Breast epithelium (tissue), 4 donors: ENCODE measurements at regions not wholly inside any gene's neighbourhood (a gene's known extent, or its start where the extent isn't known, plus 50 kb on each side); places are given as distances from the start of the nearest gene placed in this dataset.

ENCODE experiments used
- DNase-seq, 2 donors: peaks; one replicate each; pipeline ENCODE4 v3.0.0-alpha.2; 2019; ENCODE audit warnings: low spot score in 2 of 2
- H3K27ac ChIP-seq, 2 donors: fragments of 200-600 bp; sonication (generic) in 1 of 2; one replicate each; pipeline ENCODE4 v1.5.1; 2016 to 2019; ENCODE audit warnings: mild to moderate bottlenecking in 1 of 2
- H3K27me3 ChIP-seq, 2 donors: fragments of 200-600 bp; sonication (generic) in 1 of 2; one replicate each; pipeline versions ENCODE4 v1.5.1 to v1.6.0; 2017 to 2019; ENCODE audit warnings: control low read depth in 1 of 2, mild to moderate bottlenecking in 1 of 2
- H3K36me3 ChIP-seq: fragments of 200-600 bp; one replicate; pipeline ENCODE4 v1.5.1; 2019
- H3K4me1 ChIP-seq, 2 donors: fragments of 200-600 bp; sonication (generic); one replicate each; pipeline ENCODE4 v1.5.1; 2016 to 2019; ENCODE audit warnings: control low read depth in 1 of 2
- H3K4me3 ChIP-seq, 3 donors: fragments of 200-600 bp; sonication (generic); 1 replicate in 2 of 3; 2 replicates in 1 of 3; pipeline ENCODE4 v1.5.1; 2016 to 2019; ENCODE audit warnings: mild to moderate bottlenecking in 3 of 3, moderate library complexity in 2 of 3
- H3K9me3 ChIP-seq, 2 donors: fragments of 200-600 bp; sonication (generic) in 1 of 2; one replicate each; pipeline ENCODE4 v1.5.1; 2016 to 2019; ENCODE audit warnings: control low read depth in 1 of 2
- CTCF ChIP-seq, 3 donors: fragments of 450-650 bp; IDR thresholded peaks; one replicate each; pipeline ENCODE4 v1.5.1; 2016 to 2017; ENCODE audit warnings: antibody characterized with exemption in 3 of 3, mild to moderate bottlenecking in 3 of 3, moderate library complexity in 3 of 3
- POLR2A ChIP-seq: fragments of 450-650 bp; IDR thresholded peaks from one replicate; pipeline ENCODE4 v1.6.1; 2016; ENCODE audit warnings: antibody characterized with exemption, mild to moderate bottlenecking, moderate library complexity
- POLR2AphosphoS5 ChIP-seq, 3 donors: sonication (generic); formaldehyde crosslinking; IDR thresholded peaks; one replicate each; pipeline ENCODE4 v1.6.1; 2017; ENCODE audit warnings: antibody characterized with exemption in 3 of 3
- intact Hi-C: fragments of 100-400 bp; cut with DNase I; formaldehyde crosslinking; loops from one replicate; pipeline ENCODE4 v1.15.1; 2023; ENCODE audit warnings: low total_unique reads

- Histone ChIP-seq H3K4me1 (no peaks in the 10 kb centered on the region), H3K36me3 (no peaks in the 10 kb centered on the region), H3K4me3 (no peak overlapping the region), H3K27me3 (no peaks in the 10 kb centered on the region), H3K9me3 (no peaks in the 10 kb centered on the region), H3K27ac (no peak overlapping the region)
- intact Hi-C loops: no loop called here
- TF ChIP-seq POLR2A (no peak), CTCF (IDR thresholded peaks at IDR 0.05) (no peak), POLR2AphosphoS5 (IDR thresholded peaks at IDR 0.05) (no peak)
- no peak for DNase-seq
These were observed 274.4 kb upstream of the SEMA6A start for GRCh38 chr5:116848954-116849581.

GRCh38 chr5:116847960-116848359 is 273.3 kb upstream of the SEMA6A start:
- TF ChIP-seq POLR2AphosphoS5 (IDR thresholded peaks at IDR 0.05): no peak
- TF ChIP-seq POLR2A: no peak
- TF ChIP-seq CTCF (IDR thresholded peaks at IDR 0.05): no peak

GRCh38 chr5:116844015-116844414 is 269.4 kb upstream of the SEMA6A start:
- no peak overlapping the region for H3K27ac ChIP-seq
- no peak for DNase-seq
- no peak for TF ChIP-seq POLR2AphosphoS5 (IDR thresholded peaks at IDR 0.05)
- no peak for TF ChIP-seq POLR2A
- no peak for TF ChIP-seq CTCF (IDR thresholded peaks at IDR 0.05)
- H3K27me3 ChIP-seq: no peaks in the 10 kb centered on the region
- H3K4me3 ChIP-seq: no peak overlapping the region
- no peaks in the 10 kb centered on the region for H3K36me3 ChIP-seq
- H3K9me3 ChIP-seq: no peaks in the 10 kb centered on the region
- intact Hi-C loops: no loop called here
- H3K4me1 ChIP-seq: no peaks in the 10 kb centered on the region

More at GRCh38 chr5:116847960-116848359, 273.3 kb upstream of the SEMA6A start:
- Histone ChIP-seq H3K27me3 (no peaks in the 10 kb centered on the region), H3K36me3 (no peaks in the 10 kb centered on the region), H3K4me1 (no peaks in the 10 kb centered on the region), H3K27ac (no peak overlapping the region), H3K4me3 (no peak overlapping the region), H3K9me3 (no peaks in the 10 kb centered on the region)
- DNase-seq: no peak
- intact Hi-C loops: no loop called here

- intact Hi-C loops: no loop called here
- Histone ChIP-seq H3K36me3 (no peaks in the 10 kb centered on the region), H3K4me1 (no peaks in the 10 kb centered on the region), H3K9me3 (no peaks in the 10 kb centered on the region), H3K27ac (no peak overlapping the region), H3K27me3 (no peaks in the 10 kb centered on the region), H3K4me3 (no peak overlapping the region)
- no peak for DNase-seq
- TF ChIP-seq POLR2AphosphoS5 (IDR thresholded peaks at IDR 0.05): no peak
- no peak for TF ChIP-seq CTCF (IDR thresholded peaks at IDR 0.05)
These were observed 267.9 kb upstream of the SEMA6A start for GRCh38 chr5:116842514-116842961.

GRCh38 chr5:116841734-116842133 is 267.1 kb upstream of the SEMA6A start:
- H3K9me3 ChIP-seq: no peaks in the 10 kb centered on the region
- H3K4me1 ChIP-seq: no peaks in the 10 kb centered on the region
- H3K4me3 ChIP-seq: no peak overlapping the region
- H3K27me3 ChIP-seq: no peaks in the 10 kb centered on the region
- H3K27ac ChIP-seq: no peak overlapping the region
- H3K36me3 ChIP-seq: no peaks in the 10 kb centered on the region
- DNase-seq: no peak
- no peak for TF ChIP-seq CTCF (IDR thresholded peaks at IDR 0.05)
- TF ChIP-seq POLR2AphosphoS5 (IDR thresholded peaks at IDR 0.05): no peak
- TF ChIP-seq POLR2A: no peak
- intact Hi-C loops: no loop called here
